ENCODE measurements at regions not wholly inside any gene's neighbourhood (a gene's known extent, or its start where the extent isn't known, plus 50 kb on each side); places are given as distances from the start of the nearest gene placed in this dataset.

- TF ChIP-seq ZFX (IDR thresholded peaks at IDR 0.05) (no peak), CTCF (conservative IDR thresholded peaks at IDR 0.05) (no peak)
Observed at GRCh38 chr4:16294455-16294854, 68.2 kb upstream of the TAPT1 start.

GRCh38 chr4:16293210-16293838 is 67.1 kb upstream of the TAPT1 start:
- TF ChIP-seq ZFX (IDR thresholded peaks at IDR 0.05) (no peak), CTCF (conservative IDR thresholded peaks at IDR 0.05) (no peak)
- H3K27ac ChIP-seq: no peak overlapping the region

More at GRCh38 chr4:16294455-16294854, 68.2 kb upstream of the TAPT1 start:
- H3K27ac ChIP-seq: no peak overlapping the region

- no peak for TF ChIP-seq ZFX (IDR thresholded peaks at IDR 0.05)
- no peak for TF ChIP-seq CTCF (conservative IDR thresholded peaks at IDR 0.05)
- no peak overlapping the region for H3K27ac ChIP-seq
Observed at GRCh38 chr4:16292585-16292984, 66.3 kb upstream of the TAPT1 start.

- no peak overlapping the region for H3K27ac ChIP-seq
- no peak for TF ChIP-seq CTCF (conservative IDR thresholded peaks at IDR 0.05)
- no peak for TF ChIP-seq ZFX (IDR thresholded peaks at IDR 0.05)
Observed at GRCh38 chr4:16290681-16291420, 64.6 kb upstream of the TAPT1 start.

GRCh38 chr4:16289897-16290554 is 63.8 kb upstream of the TAPT1 start:
- TF ChIP-seq ZFX (IDR thresholded peaks at IDR 0.05): no peak
- TF ChIP-seq CTCF (conservative IDR thresholded peaks at IDR 0.05): peak; percentile 73
- no peak overlapping the region for H3K27ac ChIP-seq

- no peak overlapping the region for H3K27ac ChIP-seq
- TF ChIP-seq CTCF (conservative IDR thresholded peaks at IDR 0.05) (no peak), ZFX (IDR thresholded peaks at IDR 0.05) (no peak)
Observed at GRCh38 chr4:16284050-16284449, 57.8 kb upstream of the TAPT1 start.

GRCh38 chr4:16278178-16278577 is 51.9 kb upstream of the TAPT1 start:
- no peak overlapping the region for H3K27ac ChIP-seq
- TF ChIP-seq ZFX (IDR thresholded peaks at IDR 0.05): no peak
- peak; percentile 34 for TF ChIP-seq CTCF (conservative IDR thresholded peaks at IDR 0.05)

Data from C4-2B (cell line).